Caki2 (cell line): ENCODE measurements at regions not wholly inside any gene's neighbourhood (a gene's known extent, or its start where the extent isn't known, plus 50 kb on each side); places are given as distances from the start of the nearest gene placed in this dataset.
A peak's percentile ranks its signal among the peaks of the same experiment; 100 is the strongest.
"Not testable (repeated sequence)": the region's sequence is repeated elsewhere in the genome, so short reads cannot be mapped to it uniquely, and the experiment has no call there.

ENCODE experiments used
- DNase-seq: peaks from one replicate; pipeline ENCODE4 v3.0.0-alpha.2; 2015; ENCODE audit warnings: low read depth
- in situ Hi-C: cut with HindIII; loops from 2 replicates; pipeline ENCODE4 v1.10.0; 2016; ENCODE audit warnings: low sequenced_read_pairs, low pct_unique_long_range_greater_than_20kb, mixed read lengths

DNA sequence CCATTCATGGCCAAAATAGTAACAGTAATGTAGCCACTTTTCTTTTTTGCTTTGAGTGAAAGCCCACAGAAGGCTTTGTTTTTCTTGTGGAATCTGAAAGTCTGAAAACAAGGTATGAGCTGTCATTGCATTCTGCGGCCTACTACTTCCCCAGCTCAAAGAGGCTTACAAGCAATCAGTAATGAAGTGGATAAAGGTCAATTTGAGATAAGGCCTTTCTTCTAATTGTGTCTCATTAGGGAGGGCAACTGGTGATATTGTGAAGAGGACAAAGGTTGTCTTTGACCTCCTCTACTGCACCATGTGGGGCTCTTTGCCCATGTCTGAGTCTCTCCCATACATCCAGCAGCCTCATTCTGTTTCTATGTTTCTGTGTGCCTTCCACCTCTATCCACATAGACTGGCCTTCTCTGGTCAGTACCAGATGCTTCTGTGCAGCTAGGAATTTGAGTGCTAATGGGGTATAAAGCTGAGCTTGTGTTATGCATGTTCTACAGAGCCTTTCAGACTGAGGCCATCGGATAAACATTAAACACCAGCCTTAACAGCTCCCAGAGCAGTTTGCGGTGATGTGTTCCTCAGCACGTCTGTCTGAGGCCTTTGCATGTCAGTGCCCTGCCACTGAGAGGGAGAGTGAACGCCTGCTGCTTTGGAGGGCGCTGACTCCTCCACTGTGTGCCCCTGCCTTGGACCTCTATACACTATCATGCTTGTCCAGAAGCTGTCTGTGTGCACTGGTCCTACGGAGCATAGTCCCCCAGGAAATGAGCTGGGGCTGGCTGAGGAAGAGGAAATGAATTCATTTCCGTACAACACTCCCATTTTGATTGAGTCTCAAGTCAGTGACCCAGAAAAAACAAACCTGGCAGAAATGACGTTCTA lies 80.2 kb downstream of the SH2D1A start:
- no peak for DNase-seq
- in situ Hi-C loops = no loop called here

GRCh38 chrX:124433186-124433585 lies 86.8 kb downstream of the SH2D1A start:
- peak; percentile 28 for DNase-seq
- in situ Hi-C loops = no loop called here

GRCh38 chrX:124435616-124436015 lies 89.3 kb downstream of the SH2D1A start:
- in situ Hi-C loops = no loop called here
- no peak for DNase-seq

DNA sequence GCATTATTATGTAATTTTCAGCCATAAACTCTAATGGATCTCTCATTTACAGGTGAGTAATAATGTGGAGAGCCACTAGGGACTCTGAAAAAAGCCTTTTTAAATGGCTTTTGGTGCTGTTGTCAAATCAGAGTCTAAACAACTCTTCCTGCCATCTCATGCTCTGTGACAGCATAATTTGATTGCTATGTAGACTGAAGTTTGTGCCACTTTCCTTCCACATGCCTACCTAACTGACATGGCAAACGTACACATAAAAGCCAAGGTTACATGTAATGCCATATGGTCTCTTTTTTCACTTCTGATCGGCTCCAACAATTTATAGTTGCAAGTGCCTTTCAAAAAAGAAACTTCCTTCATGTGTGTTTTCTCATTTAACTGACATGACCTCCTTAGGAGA lies 94.3 kb downstream of the SH2D1A start:
- DNase-seq = no peak
- in situ Hi-C loops = no loop called here

GRCh38 chrX:124441971-124442590 lies 95.7 kb downstream of the SH2D1A start:
- DNase-seq = no peak
- in situ Hi-C loops = no loop called here

DNA sequence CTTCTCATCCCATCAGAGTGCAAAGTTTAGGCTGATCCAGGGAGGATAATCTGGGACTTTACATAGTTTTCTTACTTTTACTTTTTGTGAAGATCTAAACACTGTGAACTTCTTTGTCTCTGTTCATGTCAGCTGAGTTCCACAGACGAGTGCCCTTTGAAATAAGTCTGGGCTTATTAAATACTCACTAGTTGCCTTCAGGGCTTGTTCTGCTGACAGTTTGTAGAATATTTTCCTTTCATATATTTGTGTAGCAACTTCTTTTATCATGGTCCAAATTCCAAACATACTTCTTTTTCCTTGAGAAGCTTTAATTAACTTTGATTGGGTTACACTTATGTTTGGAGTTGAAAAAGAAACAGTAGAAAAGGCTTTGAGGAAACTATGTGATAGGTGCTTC lies 109.6 kb downstream of the SH2D1A start:
- in situ Hi-C loops = no loop called here
- DNase-seq = no peak

DNA sequence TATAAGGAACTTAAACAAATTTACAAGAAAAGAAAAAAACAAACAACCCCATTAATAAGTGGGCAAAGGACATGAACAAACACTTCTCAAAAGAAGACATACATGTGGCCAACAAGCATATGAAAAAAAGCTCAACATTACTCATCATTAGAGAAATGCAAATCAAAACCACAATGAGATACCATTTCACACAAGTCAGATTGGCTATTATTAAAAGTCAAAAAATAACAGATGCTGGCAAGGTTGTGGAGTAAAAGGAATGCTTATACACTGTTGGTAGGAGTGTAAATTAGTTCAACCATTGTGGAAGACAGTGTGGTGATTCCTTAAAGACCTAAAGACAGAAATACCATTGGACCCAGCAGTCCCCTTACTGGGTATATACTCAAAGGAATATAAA lies 113.5 kb downstream of the SH2D1A start:
- DNase-seq, in situ Hi-C loops: not testable (repeated sequence)

DNA sequence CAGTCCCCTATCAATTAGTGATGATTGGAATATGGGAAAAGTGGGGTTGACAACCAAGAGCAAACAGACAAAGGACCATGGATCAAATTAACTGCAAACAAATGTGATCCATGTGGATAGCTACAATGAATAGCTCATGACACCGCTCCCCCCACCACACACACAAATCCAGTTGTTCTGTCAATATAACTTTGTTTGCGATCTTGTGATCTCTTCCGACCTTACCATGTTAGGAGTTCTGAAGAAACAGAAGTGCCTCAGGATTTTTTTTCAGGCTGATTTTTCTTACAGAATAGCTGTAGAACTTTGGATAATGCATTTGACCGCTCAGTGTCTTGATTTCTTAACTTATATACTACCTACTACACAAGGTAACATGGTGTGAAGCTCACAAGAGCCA lies 116.6 kb downstream of the SH2D1A start:
- DNase-seq = no peak
- in situ Hi-C loops = no loop called here

DNA sequence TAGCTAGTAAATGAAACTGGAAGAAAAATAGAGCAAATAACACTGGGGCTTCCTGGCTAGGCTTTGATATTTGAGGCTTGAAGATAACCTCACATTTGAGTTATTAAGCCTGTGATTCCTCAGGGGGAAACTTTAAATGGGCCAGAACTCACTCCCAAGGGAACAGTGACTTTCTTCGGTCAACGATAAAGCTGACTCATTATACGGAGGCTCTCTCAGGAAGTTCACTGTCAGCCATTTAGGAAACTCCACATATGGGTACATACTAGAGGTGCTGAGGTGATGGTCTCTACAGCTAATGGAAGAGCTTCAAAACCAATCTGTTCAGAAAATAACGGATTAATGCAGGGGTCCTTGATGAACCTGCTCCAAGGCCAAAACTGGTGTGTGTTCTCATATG lies 120.8 kb downstream of the SH2D1A start:
- in situ Hi-C loops = no loop called here
- no peak for DNase-seq

DNA sequence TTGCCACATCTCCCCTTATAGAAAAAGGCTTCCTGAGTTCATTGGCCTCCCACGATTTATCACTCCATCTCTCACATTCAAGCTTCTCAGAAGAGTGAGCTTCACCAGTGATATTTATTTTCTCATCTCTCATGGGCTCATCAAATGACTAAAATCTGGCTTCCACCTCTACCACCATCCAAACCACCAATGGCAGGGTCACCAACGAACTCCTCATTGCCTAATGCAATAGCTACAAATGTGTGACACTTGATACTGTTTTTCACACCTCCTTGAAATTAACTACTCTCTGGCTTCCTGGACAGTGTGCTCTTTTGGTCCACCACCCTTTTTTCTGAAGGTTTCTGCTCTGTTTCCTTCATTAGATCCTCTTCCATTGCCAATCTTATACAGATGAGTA lies 129.0 kb downstream of the SH2D1A start:
- in situ Hi-C loops = no loop called here
- DNase-seq = no peak

- in situ Hi-C loops = no loop called here
- DNase-seq = no peak
These were observed 130.2 kb downstream of the SH2D1A start for GRCh38 chrX:124476562-124476961.

- no peak for DNase-seq
- in situ Hi-C loops = no loop called here
These were observed 131.7 kb downstream of the SH2D1A start for GRCh38 chrX:124478046-124478445.

- no peak for DNase-seq
- in situ Hi-C loops = no loop called here
These were observed 142.2 kb downstream of the SH2D1A start for GRCh38 chrX:124488412-124489161.

DNA sequence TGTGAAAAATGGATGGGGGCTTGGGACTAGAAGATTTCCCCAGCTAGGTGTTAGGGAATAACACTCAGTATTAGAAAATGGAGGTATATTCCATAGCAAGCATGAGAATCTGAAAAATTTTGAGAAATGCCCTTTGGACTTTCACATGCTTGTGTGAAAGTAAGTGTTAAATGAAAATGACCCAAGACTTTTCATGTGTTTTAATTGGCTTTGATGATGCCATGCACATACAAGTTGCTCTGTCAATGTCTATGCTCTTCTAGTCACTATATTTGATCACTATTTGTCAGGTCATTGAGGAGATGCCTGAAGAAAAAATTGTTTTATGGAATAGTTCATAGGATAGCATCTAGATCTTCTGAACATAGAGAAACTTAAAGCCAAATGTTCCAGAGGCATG lies 147.6 kb downstream of the SH2D1A start:
- in situ Hi-C loops = no loop called here
- no peak for DNase-seq

DNA sequence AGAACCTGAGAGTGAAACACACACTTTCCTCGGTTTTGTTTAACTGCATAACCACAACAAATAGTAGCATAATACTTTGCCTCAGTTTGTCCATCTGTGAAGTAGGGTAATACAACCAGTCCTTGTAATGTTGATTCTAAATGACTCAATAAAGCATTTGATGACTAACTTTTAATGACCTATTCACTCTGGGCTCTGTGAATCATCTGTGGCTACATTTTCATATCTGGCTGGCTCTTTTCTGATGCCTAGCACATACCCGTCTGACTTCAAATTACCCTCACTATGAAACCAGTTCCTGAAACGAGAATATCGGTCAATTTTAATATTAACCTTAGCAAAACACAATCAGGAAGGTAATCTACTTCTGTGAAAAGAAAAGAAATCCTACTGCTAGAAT lies 151.0 kb downstream of the SH2D1A start:
- in situ Hi-C loops = no loop called here
- no peak for DNase-seq

DNA sequence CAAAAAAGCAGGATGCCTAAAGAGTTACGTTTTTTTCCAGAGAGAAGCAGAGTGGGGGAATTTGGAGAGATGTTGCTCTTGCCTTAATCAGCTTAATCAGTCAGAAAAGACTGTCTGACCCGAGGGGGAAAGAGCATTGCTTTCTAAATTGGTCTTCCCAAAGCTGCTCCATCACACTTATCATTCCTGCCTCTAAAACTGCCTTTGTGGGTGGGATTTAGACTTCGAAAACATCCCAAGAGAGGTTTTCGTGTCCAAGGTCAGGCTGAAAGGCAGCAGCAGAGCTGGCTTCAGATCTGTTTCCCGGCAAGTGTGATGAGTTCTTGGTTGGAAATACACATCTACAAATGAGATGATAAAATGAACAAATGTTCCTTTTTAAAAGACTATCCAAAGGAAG lies 155.2 kb downstream of the SH2D1A start:
- DNase-seq = no peak
- in situ Hi-C loops = no loop called here

- DNase-seq = no peak
- in situ Hi-C loops = no loop called here
These were observed 155.8 kb downstream of the SH2D1A start for GRCh38 chrX:124502166-124502565.

DNA sequence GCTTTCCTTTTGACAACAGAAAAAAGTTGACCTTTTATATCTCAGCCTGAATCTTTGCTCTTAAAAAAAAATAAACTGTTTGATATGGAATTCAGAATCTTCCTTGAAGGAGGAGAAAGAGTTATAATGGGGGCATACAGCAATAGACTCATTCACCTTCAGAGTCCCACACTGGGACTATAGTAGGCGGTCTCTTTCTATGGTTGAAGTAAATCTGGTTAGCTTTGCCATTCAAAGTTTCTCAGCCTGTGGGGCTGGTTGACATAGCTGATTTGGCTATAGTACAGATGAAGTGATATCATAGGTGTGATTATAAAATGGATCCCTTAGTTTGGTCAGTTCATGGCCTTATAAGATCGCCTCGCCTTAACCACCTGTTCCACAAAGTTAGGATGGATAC lies 156.2 kb downstream of the SH2D1A start:
- in situ Hi-C loops = no loop called here
- no peak for DNase-seq
